Loucy (cell line): ENCODE measurements at regions not wholly inside any gene's neighbourhood (a gene's known extent, or its start where the extent isn't known, plus 50 kb on each side); places are given as distances from the start of the nearest gene placed in this dataset.

Experiments used
- CTCF ChIP-seq: fragments of 200-600 bp; sonication (generic); conservative IDR thresholded peaks from 2 replicates; pipeline ENCODE4 v1.5.1; 2014; ENCODE audit warnings: mild to moderate bottlenecking, antibody characterized with exemption, low read length
- EZH2phosphoT487 ChIP-seq: fragments of 200-600 bp; IDR thresholded peaks from 2 replicates; pipeline ENCODE4 v1.6.1; 2018; ENCODE audit warnings: antibody characterized with exemption, mild to moderate bottlenecking, moderate library complexity, borderline replicate concordance

DNA sequence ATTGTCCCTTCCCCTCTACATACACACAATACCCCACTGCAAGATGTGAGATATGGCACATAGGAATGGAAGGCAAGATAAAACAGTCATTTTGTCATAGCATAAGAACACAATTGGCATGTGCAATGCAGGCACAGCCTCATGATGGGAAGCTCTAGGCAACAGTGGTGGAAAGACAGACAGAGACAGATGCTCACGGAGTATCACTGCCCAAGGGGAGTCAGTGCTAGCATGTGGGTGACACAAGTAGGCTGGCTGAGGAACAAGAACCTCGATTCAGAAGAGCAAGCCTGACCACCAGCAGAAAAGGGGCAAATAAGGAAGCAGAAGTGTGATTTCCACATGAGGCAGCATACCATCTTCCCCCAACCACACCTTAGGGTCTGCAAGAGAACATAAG, 323.6 kb downstream of the PAX3 start:
- TF ChIP-seq CTCF (no peak), EZH2phosphoT487 (no peak)
